ENCODE measurements at regions not wholly inside any gene's neighbourhood (a gene's known extent, or its start where the extent isn't known, plus 50 kb on each side); places are given as distances from the start of the nearest gene placed in this dataset.

GRCh38 chr1:99591886-99592285 is 54.0 kb upstream of the PALMD start:
- H3K4me3 ChIP-seq: no peak overlapping the region
- DNase-seq (no peak), ATAC-seq (no peak)
- intact Hi-C loops (cut with DNase I): no loop called here
- no peak overlapping the region for H3K27ac ChIP-seq
- H3K4me1 ChIP-seq: no peaks in the 10 kb centered on the region
- 54 to 76% methylated on average over 1 of the region's 1 CpG for WGBS, 2 donors
- no peaks in the 10 kb centered on the region for H3K36me3 ChIP-seq (replicated peaks in 1 of 2; ENCODE audit: insufficient read depth in 1 of 2, low read depth in 2 of 2)
- no peaks in the 10 kb centered on the region for H3K9me3 ChIP-seq
- no peaks in the 10 kb centered on the region for H3K27me3 ChIP-seq
- TF ChIP-seq, protein P1, sequence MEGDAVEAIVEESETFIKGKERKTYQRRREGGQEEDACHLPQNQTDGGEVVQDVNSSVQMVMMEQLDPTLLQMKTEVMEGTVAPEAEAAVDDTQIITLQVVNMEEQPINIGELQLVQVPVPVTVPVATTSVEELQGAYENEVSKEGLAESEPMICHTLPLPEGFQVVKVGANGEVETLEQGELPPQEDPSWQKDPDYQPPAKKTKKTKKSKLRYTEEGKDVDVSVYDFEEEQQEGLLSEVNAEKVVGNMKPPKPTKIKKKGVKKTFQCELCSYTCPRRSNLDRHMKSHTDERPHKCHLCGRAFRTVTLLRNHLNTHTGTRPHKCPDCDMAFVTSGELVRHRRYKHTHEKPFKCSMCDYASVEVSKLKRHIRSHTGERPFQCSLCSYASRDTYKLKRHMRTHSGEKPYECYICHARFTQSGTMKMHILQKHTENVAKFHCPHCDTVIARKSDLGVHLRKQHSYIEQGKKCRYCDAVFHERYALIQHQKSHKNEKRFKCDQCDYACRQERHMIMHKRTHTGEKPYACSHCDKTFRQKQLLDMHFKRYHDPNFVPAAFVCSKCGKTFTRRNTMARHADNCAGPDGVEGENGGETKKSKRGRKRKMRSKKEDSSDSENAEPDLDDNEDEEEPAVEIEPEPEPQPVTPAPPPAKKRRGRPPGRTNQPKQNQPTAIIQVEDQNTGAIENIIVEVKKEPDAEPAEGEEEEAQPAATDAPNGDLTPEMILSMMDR (IDR thresholded peaks at IDR 0.05): no peak

GRCh38 chr1:99594205-99594604 is 51.7 kb upstream of the PALMD start:
- no peak for TF ChIP-seq POLR2A (IDR thresholded peaks at IDR 0.05)
- TF ChIP-seq, protein P1 (IDR thresholded peaks at IDR 0.05): no peak
- DNase-seq (no peak), ATAC-seq (no peak)
- Histone ChIP-seq H3K27ac (no peak overlapping the region), H3K27me3 (no peaks in the 10 kb centered on the region), H3K4me1 (no peaks in the 10 kb centered on the region), H3K9me3 (no peaks in the 10 kb centered on the region), H3K4me3 (no peak overlapping the region), H3K36me3 (replicated peaks in 1 of 2; ENCODE audit: insufficient read depth in 1 of 2, low read depth in 2 of 2) (no peaks in the 10 kb centered on the region)
- intact Hi-C loops (cut with DNase I): no loop called here
- WGBS, 2 donors: 49 to 64% methylated on average over 2 of the region's 2 CpGs

GRCh38 chr1:99595041-99595440 is 50.9 kb upstream of the PALMD start:
- ATAC-seq (no peak), DNase-seq (no peak)
- Histone ChIP-seq H3K27ac (no peak overlapping the region), H3K4me3 (no peak overlapping the region), H3K9me3 (no peaks in the 10 kb centered on the region), H3K36me3 (replicated peaks in 1 of 2; ENCODE audit: insufficient read depth in 1 of 2, low read depth in 2 of 2) (no peaks in the 10 kb centered on the region), H3K27me3 (no peaks in the 10 kb centered on the region), H3K4me1 (no peaks in the 10 kb centered on the region)
- intact Hi-C loops (cut with DNase I): no loop called here
- no peak for TF ChIP-seq POLR2A (IDR thresholded peaks at IDR 0.05)
- TF ChIP-seq, protein P1 (IDR thresholded peaks at IDR 0.05): no peak

DNA sequence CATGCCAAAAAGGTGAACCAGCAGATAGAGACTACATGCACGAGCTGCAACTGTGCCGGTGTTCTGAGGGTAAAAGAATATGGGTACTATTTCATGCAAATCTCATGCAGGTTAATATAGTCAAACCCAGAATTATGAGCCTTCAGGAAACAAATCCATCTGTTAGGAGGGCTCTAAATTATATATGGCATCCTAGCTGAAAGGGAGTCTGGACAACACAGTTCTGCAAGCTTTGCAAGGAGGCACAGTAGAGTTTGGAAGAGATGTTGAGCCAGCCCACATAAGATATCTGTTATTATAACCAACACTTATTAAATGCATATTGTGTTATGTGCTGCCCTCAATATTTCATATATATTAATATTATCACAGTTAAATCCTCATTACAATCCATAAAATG is 50.5 kb upstream of the PALMD start:
- no peak for TF ChIP-seq POLR2A (IDR thresholded peaks at IDR 0.05)
- TF ChIP-seq, protein P1 (IDR thresholded peaks at IDR 0.05): no peak
- no peaks in the 10 kb centered on the region for H3K36me3 ChIP-seq (replicated peaks in 1 of 2; ENCODE audit: insufficient read depth in 1 of 2, low read depth in 2 of 2)
- H3K27me3 ChIP-seq: no peaks in the 10 kb centered on the region
- H3K27ac ChIP-seq: no peak overlapping the region
- H3K4me1 ChIP-seq: no peaks in the 10 kb centered on the region
- H3K4me3 ChIP-seq: no peak overlapping the region
- no peak for DNase-seq
- no peak for ATAC-seq
- no peaks in the 10 kb centered on the region for H3K9me3 ChIP-seq
- 30 to 35% methylated on average over 2 of the region's 2 CpGs for WGBS, 2 donors
- intact Hi-C loops (cut with DNase I): no loop called here
